H1 (cell line): ENCODE measurements at regions not wholly inside any gene's neighbourhood (a gene's known extent, or its start where the extent isn't known, plus 50 kb on each side); places are given as distances from the start of the nearest gene placed in this dataset.

Experiments used
- CTCF ChIA-PET: fragments of 300-600 bp; sonication (Branson Sonifier 250); formaldehyde crosslinking; loops from one replicate; lab custom pipeline; 2021; ENCODE audit not compliant: partially characterized antibody; lab: Charles Lee
- POLR2A ChIA-PET: fragments of 300-600 bp; sonication (Branson Sonifier 250); formaldehyde crosslinking; loops from one replicate; lab custom pipeline; 2021; ENCODE audit warnings: inconsistent platforms; ENCODE audit not compliant: partially characterized antibody; lab: Charles Lee
- DNase-seq, 2 experiments: peaks; one replicate each; pipeline versions ENCODE4 v3.0.0 to v3.0.0-alpha.2; 2010 to 2022; ENCODE audit warnings: low spot score in 2 of 2, low read depth in 1 of 2, mixed read lengths in 1 of 2
- FAIRE-seq: peaks from 2 replicates; lab custom pipeline; 2011; peaks lifted over from hg19 to GRCh38; lab: Jason Lieb, UNC
- H2AFZ ChIP-seq: 2 replicates; pipeline ENCODE4 v1.8.1; 2012; ENCODE audit warnings: low read length, inconsistent platforms
- H2AK5ac ChIP-seq: 2 replicates; pipeline ENCODE4 v1.6.1; 2013; ENCODE audit warnings: low read depth, low read length
- H2BK120ac ChIP-seq: replicated peaks from 2 replicates; pipeline ENCODE3; 2013; ENCODE audit warnings: low read depth, low read length, inconsistent platforms
- H2BK12ac ChIP-seq: 2 replicates; pipeline ENCODE4 v1.6.1; 2013; ENCODE audit warnings: low read depth, low read length
- H2BK15ac ChIP-seq: 2 replicates; pipeline ENCODE4 v1.6.1; 2013; ENCODE audit warnings: low read length
- H2BK20ac ChIP-seq: 2 replicates; pipeline ENCODE4 v1.6.1; 2013; ENCODE audit warnings: low read length
- H2BK5ac ChIP-seq: 2 replicates; pipeline ENCODE4 v1.6.1; 2013; ENCODE audit warnings: low read depth, low read length
- H3K14ac ChIP-seq: 2 replicates; pipeline ENCODE4 v1.6.1; 2013; ENCODE audit warnings: inconsistent platforms; ENCODE audit not compliant: insufficient read length
- H3K18ac ChIP-seq: 2 replicates; pipeline ENCODE4 v1.6.1; 2013; ENCODE audit warnings: low read length; ENCODE audit errors: extremely low read depth
- H3K23ac ChIP-seq: 2 replicates; pipeline ENCODE4 v1.6.1; 2013; ENCODE audit warnings: inconsistent platforms; ENCODE audit not compliant: insufficient read length
- H3K23me2 ChIP-seq: 2 replicates; pipeline ENCODE4 v1.6.1; 2013; ENCODE audit warnings: low read depth, low read length
- H3K27ac ChIP-seq: 2 replicates; pipeline ENCODE4 v1.6.1; 2011; ENCODE audit warnings: low read depth, low read length, inconsistent platforms
- H3K27me3 ChIP-seq, 4 experiments: replicated peaks in 1 of 4; 1 replicate in 1 of 4; 2 replicates in 3 of 4; pipeline versions ENCODE4 v1.6.1 to v1.8.1; 2011 to 2013; ENCODE audit warnings: low read length in 3 of 4, mild to moderate bottlenecking in 3 of 4, inconsistent platforms in 2 of 4, mixed read lengths in 2 of 4, moderate library complexity in 1 of 4; ENCODE audit not compliant: control insufficient read depth in 3 of 4, insufficient read depth in 3 of 4; ENCODE audit errors: extremely low read depth in 1 of 4
- H3K36me3 ChIP-seq, 4 experiments: 2 replicates each; pipeline versions ENCODE4 v1.6.1 to v1.8.1; 2011 to 2013; ENCODE audit warnings: mild to moderate bottlenecking in 4 of 4, low read length in 3 of 4, moderate library complexity in 2 of 4, control low read depth in 1 of 4, inconsistent platforms in 1 of 4; ENCODE audit not compliant: insufficient read depth in 4 of 4, control insufficient read depth in 2 of 4
- H3K4ac ChIP-seq: replicated peaks from 2 replicates; pipeline ENCODE3; 2013; ENCODE audit warnings: low read length, low read depth, mixed read lengths, inconsistent platforms; ENCODE audit not compliant: insufficient read length
- H3K4me1 ChIP-seq, 4 experiments: replicated peaks in 1 of 4; 1 replicate in 1 of 4; 2 replicates in 3 of 4; pipeline versions ENCODE4 v1.6.1 to v1.8.1; 2011 to 2013; ENCODE audit warnings: low read length in 3 of 4, inconsistent platforms in 2 of 4, mixed read lengths in 1 of 4; ENCODE audit not compliant: insufficient read depth in 4 of 4, control insufficient read depth in 3 of 4
- H3K4me2 ChIP-seq, 2 experiments: 2 replicates each; pipeline versions ENCODE4 v1.6.1 to v1.8.1; 2011 to 2013; ENCODE audit warnings: low read depth in 2 of 2, low read length in 2 of 2, control low read depth in 1 of 2, inconsistent platforms in 1 of 2, mild to moderate bottlenecking in 1 of 2; ENCODE audit not compliant: insufficient read depth in 1 of 2
- H3K4me3 ChIP-seq, 4 experiments: fragments of 200-600, 300-600 bp in 1 of 4; sonication (generic), shearing (Covaris generic), sonication (Bioruptor Twin) in 1 of 4; 2 replicates each; pipeline versions ENCODE4 v1.5.1 to v1.8.1; 2011 to 2016; ENCODE audit warnings: low read length in 4 of 4, low read depth in 3 of 4, control low read depth in 2 of 4, inconsistent platforms in 2 of 4, mild to moderate bottlenecking in 2 of 4, mixed read lengths in 1 of 4, moderate library complexity in 1 of 4; ENCODE audit not compliant: insufficient read depth in 2 of 4; ENCODE audit errors: extremely low read depth in 1 of 4
- H3K56ac ChIP-seq: replicated peaks from 2 replicates; pipeline ENCODE3; 2013; ENCODE audit warnings: low read depth, mild to moderate bottlenecking, mixed read lengths, low read length, inconsistent platforms; ENCODE audit not compliant: insufficient read length
- H3K79me1 ChIP-seq: 2 replicates; pipeline ENCODE4 v1.6.1; 2013; ENCODE audit warnings: low read depth, low read length, control low read depth
- H3K79me2 ChIP-seq, 2 experiments: 2 replicates each; pipeline versions ENCODE4 v1.6.1 to v1.8.1; 2012 to 2013; ENCODE audit warnings: low read length in 2 of 2, mild to moderate bottlenecking in 2 of 2, inconsistent platforms in 1 of 2; ENCODE audit not compliant: insufficient read depth in 2 of 2, control insufficient read depth in 1 of 2
- H3K9ac ChIP-seq, 4 experiments: replicated peaks in 1 of 4; 1 replicate in 1 of 4; 2 replicates in 3 of 4; pipeline versions ENCODE4 v1.6.1 to v1.8.1; 2011 to 2013; ENCODE audit warnings: low read depth in 3 of 4, low read length in 3 of 4, control low read depth in 2 of 4, mild to moderate bottlenecking in 2 of 4, moderate library complexity in 2 of 4, inconsistent platforms in 1 of 4; ENCODE audit errors: extremely low read depth in 1 of 4
- H3K9me3 ChIP-seq, 2 experiments: 2 replicates each; pipeline versions ENCODE4 v1.6.1 to v1.8.1; 2012 to 2013; ENCODE audit warnings: mild to moderate bottlenecking in 2 of 2, moderate library complexity in 2 of 2, control low read depth in 1 of 2, inconsistent platforms in 1 of 2, low read depth in 1 of 2, low read length in 1 of 2, mixed read lengths in 1 of 2; ENCODE audit not compliant: insufficient read depth in 2 of 2
- H4K20me1 ChIP-seq, 2 experiments: replicated peaks in 1 of 2; 2 replicates each; pipeline versions ENCODE3 to v1.8.1; 2011 to 2013; ENCODE audit warnings: inconsistent platforms in 2 of 2, low read length in 2 of 2, mild to moderate bottlenecking in 1 of 2; ENCODE audit not compliant: insufficient read depth in 2 of 2, control insufficient read depth in 1 of 2
- H4K5ac ChIP-seq: 2 replicates; pipeline ENCODE4 v1.6.1; 2013; ENCODE audit warnings: low read length, low read depth, mixed read lengths, inconsistent platforms; ENCODE audit not compliant: insufficient read length
- H4K8ac ChIP-seq: 2 replicates; pipeline ENCODE4 v1.8.0; 2013; ENCODE audit warnings: mild to moderate bottlenecking, moderate library complexity, low read length, inconsistent platforms; ENCODE audit not compliant: insufficient read depth; ENCODE audit errors: extremely low read depth
- H4K91ac ChIP-seq: replicated peaks from 2 replicates; pipeline ENCODE3; 2013; ENCODE audit warnings: low read length, mixed read lengths, inconsistent platforms; ENCODE audit not compliant: insufficient read length
- BACH1 ChIP-seq: IDR thresholded peaks from 2 replicates; pipeline ENCODE4 v1.6.1; 2012; ENCODE audit warnings: low read length, improper control_type of control experiment
- CTBP2 ChIP-seq: IDR thresholded peaks from 2 replicates; pipeline ENCODE4 v1.7.0; 2011; ENCODE audit warnings: borderline replicate concordance, mild to moderate bottlenecking, moderate library complexity, mixed read lengths, low read length; ENCODE audit not compliant: insufficient read depth, insufficient read length
- E2F6 ChIP-seq: IDR thresholded peaks from 2 replicates; pipeline ENCODE4 v1.6.1; 2012; ENCODE audit warnings: inconsistent platforms
- POLR2A ChIP-seq, 2 experiments: IDR thresholded peaks; 1 replicate in 1 of 2; 2 replicates in 1 of 2; pipeline ENCODE4 v1.6.1; 2011; ENCODE audit warnings: low read depth in 2 of 2, low read length in 2 of 2, mild to moderate bottlenecking in 2 of 2; ENCODE audit errors: control extremely low read depth in 1 of 2
- POLR2AphosphoS5 ChIP-seq: IDR thresholded peaks from 2 replicates; pipeline ENCODE4 v1.6.1; 2011; ENCODE audit warnings: low read depth, low read length
- RAD21 ChIP-seq, 2 experiments: IDR thresholded peaks in 1 of 2; conservative IDR thresholded peaks in 1 of 2; 2 replicates each; pipeline ENCODE4 v1.6.1; 2011; ENCODE audit warnings: low read depth in 2 of 2, low read length in 2 of 2, improper control_type of control experiment in 1 of 2, inconsistent platforms in 1 of 2, mild to moderate bottlenecking in 1 of 2, moderate library complexity in 1 of 2
- TAF7 ChIP-seq: optimal IDR thresholded peaks from 2 replicates; pipeline ENCODE3; 2011; ENCODE audit warnings: low read depth, mild to moderate bottlenecking, inconsistent platforms, low read length, moderate library complexity, borderline replicate concordance
- USF2 ChIP-seq: IDR thresholded peaks from 2 replicates; pipeline ENCODE4 v1.6.1; 2011; ENCODE audit warnings: low read length, improper control_type of control experiment
- WGBS, 2 experiments: shearing (Covaris generic) in 1 of 2; methylation state at CpG; one replicate each; pipeline versions ENCODE4 v1.1.6 to v1.1.7; 2013 to 2015; ENCODE audit warnings: low lambda C conversion rate in 2 of 2, mixed read lengths in 2 of 2, inconsistent platforms in 1 of 2, low coverage in 1 of 2, missing lambda C conversion rate in 1 of 2; ENCODE audit not compliant: insufficient replicate concordance in 2 of 2, insufficient coverage in 1 of 2, insufficient read length in 1 of 2; ENCODE audit errors: extremely low coverage in 1 of 2, missing lambda C conversion rate in 1 of 2; 5-methylcytosine and 5-hydroxymethylcytosine counted together

- Histone ChIP-seq H3K9ac (no peak overlapping the region), H2AFZ (no peak overlapping the region), H2BK120ac (peak overlapping the region; percentile 40), H2BK20ac (peak overlapping the region; percentile 38; the same call in 1 of the 2 replicates), H3K14ac (no peak overlapping the region), H3K79me1 (no peaks in the 10 kb centered on the region), H3K23me2 (no peaks in the 10 kb centered on the region), H3K4me2 (peak overlapping the region; percentile 45 to 46; a peak in 3 of 4 replicates), H3K4me3 (peak overlapping the region in 1 of 4 experiments; percentile 22; a peak in 1 of 8 replicates), H3K79me2 (no peaks in the 10 kb centered on the region), H3K27me3 (no peaks in the 10 kb centered on the region), H3K23ac (no peak overlapping the region), H3K4me1 (peaks cover 9 to 15% (median 15%) of the 10 kb centered on the region in 4 experiments), H2BK15ac (0 out of 2 replicates have a peak overlapping the region, but pooled peaks have one; percentile 50), H3K27ac (peak overlapping the region; percentile 46; the same call in 1 of the 2 replicates), H3K4ac (no peak overlapping the region), H2AK5ac (peak overlapping the region; percentile 29; the same call in 1 of the 2 replicates), H4K20me1 (no peaks in the 10 kb centered on the region), H2BK12ac (peak overlapping the region; percentile 41), H4K91ac (peak overlapping the region; percentile 70), H3K9me3 (peaks cover 4 to 8% of the 10 kb centered on the region in 2 experiments; a peak in 2 of 4 replicates), H2BK5ac (peak overlapping the region; percentile 88), H3K56ac (no peak overlapping the region), H3K36me3 (no peaks in the 10 kb centered on the region), H4K5ac (peak overlapping the region; percentile 73), H4K8ac (no peak overlapping the region), H3K18ac (peak overlapping the region; percentile 89)
- CTCF ChIA-PET, result interaction anchor here (0.6 to 1.6 kb wide), 7 partner anchors 9 to 222 kb away, joined by 3 to 4 read pairs (median 3); no protein-coding TSS in a partner anchor
- POLR2A ChIA-PET, result interaction anchor here (0.9 kb wide), 1 partner anchor 219 kb away, joined by 3 read pairs; no protein-coding TSS in a partner anchor
- DNase-seq (peak; percentile 63 to 73), FAIRE-seq (peak; percentile 90)
- 46% methylated on average over 14 of the region's 14 CpGs; no CpG with 5 or more reads in 1 of the 2 experiments for WGBS, 2 experiments
- TF ChIP-seq POLR2AphosphoS5 (peak; percentile 41; the same call in 1 of the 2 replicates), TAF7 (peak; percentile 20), BACH1 (no peak), USF2 (peak; percentile 91), CTBP2 (peak; percentile 89), RAD21 (IDR thresholded peaks at IDR 0.05 in 1 of 2, conservative IDR thresholded peaks at IDR 0.05 in 1 of 2; ENCODE audit: low read depth in 2 of 2, low read length in 2 of 2) (peak; percentile 6 to 29; a peak in 2 of 4 replicates), POLR2A (IDR thresholded peaks at IDR 0.05; ENCODE audit: control extremely low read depth in 1 of 2, low read depth in 2 of 2, low read length in 2 of 2) (0 out of 3 replicates have a peak, but pooled peaks of 1 of the 2 experiments have one; percentile 38), E2F6 (peak; percentile 69; the same call in 1 of the 2 replicates)
Observed at GRCh38 chr21:39029900-39030884, 153.1 kb downstream of the PSMG1 start.
